H1 (cell line): ENCODE measurements at regions not wholly inside any gene's neighbourhood (a gene's known extent, or its start where the extent isn't known, plus 50 kb on each side); places are given as distances from the start of the nearest gene placed in this dataset.

Experiments used
- CTCF ChIA-PET: fragments of 300-600 bp; sonication (Branson Sonifier 250); formaldehyde crosslinking; loops from one replicate; lab custom pipeline; 2021; ENCODE audit not compliant: partially characterized antibody; lab: Charles Lee
- POLR2A ChIA-PET: fragments of 300-600 bp; sonication (Branson Sonifier 250); formaldehyde crosslinking; loops from one replicate; lab custom pipeline; 2021; ENCODE audit warnings: inconsistent platforms; ENCODE audit not compliant: partially characterized antibody; lab: Charles Lee
- DNase-seq, 2 experiments: peaks; one replicate each; pipeline versions ENCODE4 v3.0.0 to v3.0.0-alpha.2; 2010 to 2022; ENCODE audit warnings: low spot score in 2 of 2, low read depth in 1 of 2, mixed read lengths in 1 of 2
- FAIRE-seq: peaks from 2 replicates; lab custom pipeline; 2011; peaks lifted over from hg19 to GRCh38; lab: Jason Lieb, UNC
- H2AFZ ChIP-seq: 2 replicates; pipeline ENCODE4 v1.8.1; 2012; ENCODE audit warnings: low read length, inconsistent platforms
- H2AK5ac ChIP-seq: 2 replicates; pipeline ENCODE4 v1.6.1; 2013; ENCODE audit warnings: low read depth, low read length
- H2BK120ac ChIP-seq: replicated peaks from 2 replicates; pipeline ENCODE3; 2013; ENCODE audit warnings: low read depth, low read length, inconsistent platforms
- H2BK12ac ChIP-seq: 2 replicates; pipeline ENCODE4 v1.6.1; 2013; ENCODE audit warnings: low read depth, low read length
- H2BK15ac ChIP-seq: 2 replicates; pipeline ENCODE4 v1.6.1; 2013; ENCODE audit warnings: low read length
- H2BK20ac ChIP-seq: 2 replicates; pipeline ENCODE4 v1.6.1; 2013; ENCODE audit warnings: low read length
- H2BK5ac ChIP-seq: 2 replicates; pipeline ENCODE4 v1.6.1; 2013; ENCODE audit warnings: low read depth, low read length
- H3K14ac ChIP-seq: 2 replicates; pipeline ENCODE4 v1.6.1; 2013; ENCODE audit warnings: inconsistent platforms; ENCODE audit not compliant: insufficient read length
- H3K18ac ChIP-seq: 2 replicates; pipeline ENCODE4 v1.6.1; 2013; ENCODE audit warnings: low read length; ENCODE audit errors: extremely low read depth
- H3K23ac ChIP-seq: 2 replicates; pipeline ENCODE4 v1.6.1; 2013; ENCODE audit warnings: inconsistent platforms; ENCODE audit not compliant: insufficient read length
- H3K23me2 ChIP-seq: 2 replicates; pipeline ENCODE4 v1.6.1; 2013; ENCODE audit warnings: low read depth, low read length
- H3K27ac ChIP-seq: 2 replicates; pipeline ENCODE4 v1.6.1; 2011; ENCODE audit warnings: low read depth, low read length, inconsistent platforms
- H3K27me3 ChIP-seq, 4 experiments: replicated peaks in 1 of 4; 1 replicate in 1 of 4; 2 replicates in 3 of 4; pipeline versions ENCODE4 v1.6.1 to v1.8.1; 2011 to 2013; ENCODE audit warnings: low read length in 3 of 4, mild to moderate bottlenecking in 3 of 4, inconsistent platforms in 2 of 4, mixed read lengths in 2 of 4, moderate library complexity in 1 of 4; ENCODE audit not compliant: control insufficient read depth in 3 of 4, insufficient read depth in 3 of 4; ENCODE audit errors: extremely low read depth in 1 of 4
- H3K36me3 ChIP-seq, 4 experiments: 2 replicates each; pipeline versions ENCODE4 v1.6.1 to v1.8.1; 2011 to 2013; ENCODE audit warnings: mild to moderate bottlenecking in 4 of 4, low read length in 3 of 4, moderate library complexity in 2 of 4, control low read depth in 1 of 4, inconsistent platforms in 1 of 4; ENCODE audit not compliant: insufficient read depth in 4 of 4, control insufficient read depth in 2 of 4
- H3K4ac ChIP-seq: replicated peaks from 2 replicates; pipeline ENCODE3; 2013; ENCODE audit warnings: low read length, low read depth, mixed read lengths, inconsistent platforms; ENCODE audit not compliant: insufficient read length
- H3K4me1 ChIP-seq, 4 experiments: replicated peaks in 1 of 4; 1 replicate in 1 of 4; 2 replicates in 3 of 4; pipeline versions ENCODE4 v1.6.1 to v1.8.1; 2011 to 2013; ENCODE audit warnings: low read length in 3 of 4, inconsistent platforms in 2 of 4, mixed read lengths in 1 of 4; ENCODE audit not compliant: insufficient read depth in 4 of 4, control insufficient read depth in 3 of 4
- H3K4me2 ChIP-seq, 2 experiments: 2 replicates each; pipeline versions ENCODE4 v1.6.1 to v1.8.1; 2011 to 2013; ENCODE audit warnings: low read depth in 2 of 2, low read length in 2 of 2, control low read depth in 1 of 2, inconsistent platforms in 1 of 2, mild to moderate bottlenecking in 1 of 2; ENCODE audit not compliant: insufficient read depth in 1 of 2
- H3K4me3 ChIP-seq, 4 experiments: fragments of 200-600, 300-600 bp in 1 of 4; sonication (generic), shearing (Covaris generic), sonication (Bioruptor Twin) in 1 of 4; 2 replicates each; pipeline versions ENCODE4 v1.5.1 to v1.8.1; 2011 to 2016; ENCODE audit warnings: low read length in 4 of 4, low read depth in 3 of 4, control low read depth in 2 of 4, inconsistent platforms in 2 of 4, mild to moderate bottlenecking in 2 of 4, mixed read lengths in 1 of 4, moderate library complexity in 1 of 4; ENCODE audit not compliant: insufficient read depth in 2 of 4; ENCODE audit errors: extremely low read depth in 1 of 4
- H3K56ac ChIP-seq: replicated peaks from 2 replicates; pipeline ENCODE3; 2013; ENCODE audit warnings: low read depth, mild to moderate bottlenecking, mixed read lengths, low read length, inconsistent platforms; ENCODE audit not compliant: insufficient read length
- H3K79me1 ChIP-seq: 2 replicates; pipeline ENCODE4 v1.6.1; 2013; ENCODE audit warnings: low read depth, low read length, control low read depth
- H3K79me2 ChIP-seq, 2 experiments: 2 replicates each; pipeline versions ENCODE4 v1.6.1 to v1.8.1; 2012 to 2013; ENCODE audit warnings: low read length in 2 of 2, mild to moderate bottlenecking in 2 of 2, inconsistent platforms in 1 of 2; ENCODE audit not compliant: insufficient read depth in 2 of 2, control insufficient read depth in 1 of 2
- H3K9ac ChIP-seq, 4 experiments: replicated peaks in 1 of 4; 1 replicate in 1 of 4; 2 replicates in 3 of 4; pipeline versions ENCODE4 v1.6.1 to v1.8.1; 2011 to 2013; ENCODE audit warnings: low read depth in 3 of 4, low read length in 3 of 4, control low read depth in 2 of 4, mild to moderate bottlenecking in 2 of 4, moderate library complexity in 2 of 4, inconsistent platforms in 1 of 4; ENCODE audit errors: extremely low read depth in 1 of 4
- H3K9me3 ChIP-seq, 2 experiments: 2 replicates each; pipeline versions ENCODE4 v1.6.1 to v1.8.1; 2012 to 2013; ENCODE audit warnings: mild to moderate bottlenecking in 2 of 2, moderate library complexity in 2 of 2, control low read depth in 1 of 2, inconsistent platforms in 1 of 2, low read depth in 1 of 2, low read length in 1 of 2, mixed read lengths in 1 of 2; ENCODE audit not compliant: insufficient read depth in 2 of 2
- H4K20me1 ChIP-seq, 2 experiments: replicated peaks in 1 of 2; 2 replicates each; pipeline versions ENCODE3 to v1.8.1; 2011 to 2013; ENCODE audit warnings: inconsistent platforms in 2 of 2, low read length in 2 of 2, mild to moderate bottlenecking in 1 of 2; ENCODE audit not compliant: insufficient read depth in 2 of 2, control insufficient read depth in 1 of 2
- H4K5ac ChIP-seq: 2 replicates; pipeline ENCODE4 v1.6.1; 2013; ENCODE audit warnings: low read length, low read depth, mixed read lengths, inconsistent platforms; ENCODE audit not compliant: insufficient read length
- H4K8ac ChIP-seq: 2 replicates; pipeline ENCODE4 v1.8.0; 2013; ENCODE audit warnings: mild to moderate bottlenecking, moderate library complexity, low read length, inconsistent platforms; ENCODE audit not compliant: insufficient read depth; ENCODE audit errors: extremely low read depth
- H4K91ac ChIP-seq: replicated peaks from 2 replicates; pipeline ENCODE3; 2013; ENCODE audit warnings: low read length, mixed read lengths, inconsistent platforms; ENCODE audit not compliant: insufficient read length
- CHD2 ChIP-seq: IDR thresholded peaks from 2 replicates; pipeline ENCODE4 v1.6.1; 2012; ENCODE audit warnings: low read length, improper control_type of control experiment
- PHF8 ChIP-seq: fragments of 200-600 bp; sonication (generic); conservative IDR thresholded peaks from 2 replicates; pipeline ENCODE4 v1.7.1; 2012; ENCODE audit warnings: low read depth, mild to moderate bottlenecking, inconsistent platforms, low read length, moderate library complexity
- POU5F1 ChIP-seq: IDR thresholded peaks from 2 replicates; pipeline ENCODE4 v1.6.1; 2011; ENCODE audit warnings: low read depth, mild to moderate bottlenecking, low read length, moderate library complexity
- WGBS, 2 experiments: shearing (Covaris generic) in 1 of 2; methylation state at CpG; one replicate each; pipeline versions ENCODE4 v1.1.6 to v1.1.7; 2013 to 2015; ENCODE audit warnings: low lambda C conversion rate in 2 of 2, mixed read lengths in 2 of 2, inconsistent platforms in 1 of 2, low coverage in 1 of 2, missing lambda C conversion rate in 1 of 2; ENCODE audit not compliant: insufficient replicate concordance in 2 of 2, insufficient coverage in 1 of 2, insufficient read length in 1 of 2; ENCODE audit errors: extremely low coverage in 1 of 2, missing lambda C conversion rate in 1 of 2; 5-methylcytosine and 5-hydroxymethylcytosine counted together

DNA sequence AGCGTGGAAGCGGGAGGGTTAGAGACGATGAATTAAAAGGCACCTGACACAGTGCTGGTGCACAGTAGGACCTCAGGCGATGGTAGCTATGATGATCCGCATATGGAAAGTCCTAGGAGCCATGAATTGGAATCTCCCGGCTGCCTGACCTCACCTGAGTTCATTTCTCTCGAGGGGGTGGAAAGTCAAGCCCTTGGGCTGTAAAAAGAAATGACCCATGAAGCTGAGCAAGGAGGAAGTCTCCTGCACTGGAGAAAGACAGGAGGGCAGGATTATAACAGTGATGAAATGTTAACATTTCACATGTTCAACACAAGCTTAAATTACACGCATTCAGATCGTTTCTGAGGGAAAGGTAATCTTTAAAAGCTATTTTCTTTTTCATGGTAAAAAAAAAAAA is 481.2 kb downstream of the MATN1 start:
- H2BK5ac ChIP-seq = no peak overlapping the region
- no peak for FAIRE-seq

More for the DNA sequence above, 481.2 kb downstream of the MATN1 start:
- Histone ChIP-seq H3K9me3 (no peaks in the 10 kb centered on the region), H3K27me3 (no peaks in the 10 kb centered on the region; a peak in 1 of 7 replicates), H3K4me1 (0 out of 7 replicates have a peak, but pooled peaks cover 0 to 3% (median 0%) of the 10 kb centered on the region in 4 experiments), H4K91ac (no peak overlapping the region), H3K56ac (no peak overlapping the region), H3K14ac (no peak overlapping the region), H3K27ac (no peak overlapping the region), H4K5ac (no peak overlapping the region), H3K36me3 (no peaks in the 10 kb centered on the region), H3K4me2 (no peak overlapping the region), H3K4ac (no peak overlapping the region), H3K79me1 (no peaks in the 10 kb centered on the region), H3K23ac (no peak overlapping the region), H3K4me3 (no peak overlapping the region), H2BK120ac (no peak overlapping the region), H2BK15ac (no peak overlapping the region), H2AFZ (no peak overlapping the region), H3K79me2 (no peaks in the 10 kb centered on the region), H2BK12ac (no peak overlapping the region), H3K9ac (no peak overlapping the region), H4K8ac (no peak overlapping the region), H2AK5ac (no peak overlapping the region), H3K18ac (no peak overlapping the region), H2BK20ac (no peak overlapping the region), H3K23me2 (no peaks in the 10 kb centered on the region), H4K20me1 (no peaks in the 10 kb centered on the region)
- ChIA-PET POLR2A (no interaction called here), CTCF (interaction anchor here (0.6 to 4.5 kb wide), 2 partner anchors 9 to 120 kb away, joined by 3 to 31 read pairs; no protein-coding TSS in a partner anchor)
- DNase-seq = no peak
- TF ChIP-seq CHD2 (no peak), PHF8 (no peak), POU5F1 (no peak)
- WGBS, 2 experiments = 89% methylated on average over 9 of the region's 9 CpGs; no CpG with 5 or more reads in 1 of the 2 experiments
